H9 (cell line): ENCODE measurements at regions not wholly inside any gene's neighbourhood (a gene's known extent, or its start where the extent isn't known, plus 50 kb on each side); places are given as distances from the start of the nearest gene placed in this dataset.

Experiments used
- DNase-seq: peaks from one replicate; pipeline ENCODE4 v3.0.0-alpha.2; 2017
- H2AFZ ChIP-seq: one replicate; pipeline ENCODE4 v1.6.1; 2013; ENCODE audit warnings: mild to moderate bottlenecking, low read length, control low read depth, moderate library complexity
- H2AK5ac ChIP-seq: 2 replicates; pipeline ENCODE4 v1.6.1; 2013; ENCODE audit warnings: low read length, control low read depth, mixed read lengths; ENCODE audit not compliant: insufficient read length
- H2BK120ac ChIP-seq: one replicate; pipeline ENCODE4 v1.6.1; 2013; ENCODE audit warnings: low read depth, mild to moderate bottlenecking, low read length, control low read depth, inconsistent platforms; ENCODE audit not compliant: poor library complexity, severe bottlenecking
- H2BK12ac ChIP-seq: 2 replicates; pipeline ENCODE4 v1.6.1; 2013; ENCODE audit warnings: low read length, control low read depth, mixed read lengths, low read depth; ENCODE audit not compliant: insufficient read length
- H2BK15ac ChIP-seq: 2 replicates; pipeline ENCODE4 v1.6.1; 2013; ENCODE audit warnings: low read depth, low read length, control low read depth
- H2BK20ac ChIP-seq: one replicate; pipeline ENCODE4 v1.6.1; 2013; ENCODE audit warnings: low read depth, mild to moderate bottlenecking, low read length, control low read depth, inconsistent platforms; ENCODE audit not compliant: poor library complexity, severe bottlenecking
- H2BK5ac ChIP-seq: 2 replicates; pipeline ENCODE4 v1.6.1; 2013; ENCODE audit warnings: low read length, control low read depth, mixed read lengths; ENCODE audit not compliant: insufficient read length
- H3K14ac ChIP-seq: 2 replicates; pipeline ENCODE4 v1.6.1; 2013; ENCODE audit warnings: low read length, control low read depth; ENCODE audit not compliant: insufficient read depth
- H3K18ac ChIP-seq: 2 replicates; pipeline ENCODE4 v1.6.1; 2013; ENCODE audit warnings: low read depth, mild to moderate bottlenecking, mixed read lengths, low read length, control low read depth; ENCODE audit not compliant: insufficient read length
- H3K23ac ChIP-seq: 2 replicates; pipeline ENCODE4 v1.6.1; 2013; ENCODE audit warnings: low read length, control low read depth, mixed read lengths, low read depth; ENCODE audit not compliant: insufficient read length
- H3K23me2 ChIP-seq: 2 replicates; pipeline ENCODE4 v1.6.1; 2013; ENCODE audit warnings: low read depth, mild to moderate bottlenecking, mixed read lengths, low read length, control low read depth; ENCODE audit not compliant: insufficient read length, poor library complexity, severe bottlenecking
- H3K27ac ChIP-seq: 2 replicates; pipeline ENCODE4 v1.5.1; 2013; ENCODE audit warnings: low read length, control low read depth, mixed read lengths, low read depth; ENCODE audit not compliant: insufficient read length
- H3K27me3 ChIP-seq: 2 replicates; pipeline ENCODE4 v1.6.1; 2013; ENCODE audit warnings: low read length, control low read depth, inconsistent platforms; ENCODE audit not compliant: insufficient read depth
- H3K4ac ChIP-seq: 2 replicates; pipeline ENCODE4 v1.6.1; 2013; ENCODE audit warnings: low read depth, mild to moderate bottlenecking, control low read depth, inconsistent platforms, low read length, moderate library complexity
- H3K4me1 ChIP-seq: 2 replicates; pipeline ENCODE4 v1.6.1; 2013; ENCODE audit warnings: low read length, control low read depth, inconsistent platforms; ENCODE audit not compliant: insufficient read depth
- H3K4me2 ChIP-seq: 2 replicates; pipeline ENCODE4 v1.6.1; 2013; ENCODE audit warnings: low read length, control low read depth, mixed read lengths; ENCODE audit not compliant: insufficient read length, insufficient read depth
- H3K56ac ChIP-seq: 2 replicates; pipeline ENCODE4 v1.6.1; 2013; ENCODE audit warnings: low read depth, mild to moderate bottlenecking, mixed read lengths, low read length, control low read depth; ENCODE audit not compliant: insufficient read length
- H3K79me1 ChIP-seq: 2 replicates; pipeline ENCODE4 v1.6.1; 2013; ENCODE audit warnings: low read depth, mild to moderate bottlenecking, moderate library complexity, low read length, control low read depth, inconsistent platforms; ENCODE audit not compliant: insufficient read depth, poor library complexity, severe bottlenecking
- H3K79me2 ChIP-seq: 2 replicates; pipeline ENCODE4 v1.6.1; 2013; ENCODE audit warnings: low read length, control low read depth, inconsistent platforms; ENCODE audit not compliant: insufficient read depth
- H3K9ac ChIP-seq: 2 replicates; pipeline ENCODE4 v1.6.1; 2013; ENCODE audit warnings: low read length, control low read depth, mixed read lengths; ENCODE audit not compliant: insufficient read length; ENCODE audit errors: extremely low read depth
- H3K9me3 ChIP-seq: one replicate; pipeline ENCODE4 v1.6.1; 2013; ENCODE audit warnings: low read depth, low read length, inconsistent platforms; ENCODE audit not compliant: control insufficient read depth
- H3T11ph ChIP-seq: one replicate; pipeline ENCODE4 v1.6.1; 2013; ENCODE audit warnings: mild to moderate bottlenecking, low read length, control low read depth, inconsistent platforms
- H4K20me1 ChIP-seq: one replicate; pipeline ENCODE4 v1.6.1; 2013; ENCODE audit not compliant: control insufficient read depth, insufficient read length, insufficient read depth
- H4K5ac ChIP-seq: 2 replicates; pipeline ENCODE4 v1.6.1; 2013; ENCODE audit warnings: low read depth, mild to moderate bottlenecking, mixed read lengths, low read length, control low read depth; ENCODE audit not compliant: insufficient read length
- H4K8ac ChIP-seq: replicated peaks from 2 replicates; pipeline ENCODE4 v1.6.1; 2013; ENCODE audit warnings: low read length, control low read depth, mixed read lengths, low read depth; ENCODE audit not compliant: insufficient read length
- H4K91ac ChIP-seq: 2 replicates; pipeline ENCODE4 v1.6.1; 2013; ENCODE audit warnings: low read depth, mild to moderate bottlenecking, moderate library complexity, mixed read lengths, low read length, control low read depth; ENCODE audit not compliant: insufficient read length
- H3K27ac Mint-ChIP-seq, 3 experiments: 2 replicates in 2 of 3; 3 replicates in 1 of 3; pipeline ENCODE4 v1.8.0; 2020 to 2021; ENCODE audit warnings: mixed read lengths in 3 of 3, mild to moderate bottlenecking in 1 of 3, moderate library complexity in 1 of 3
- H3K27me3 Mint-ChIP-seq: 2 replicates; pipeline ENCODE4 v1.8.0; 2021; ENCODE audit warnings: low read depth, mild to moderate bottlenecking, moderate library complexity, mixed read lengths
- H3K36me3 Mint-ChIP-seq, 3 experiments: 2 replicates in 2 of 3; 3 replicates in 1 of 3; pipeline ENCODE4 v1.8.0; 2020 to 2021; ENCODE audit warnings: low read depth in 3 of 3, mixed read lengths in 3 of 3; ENCODE audit not compliant: insufficient read depth in 1 of 3
- H3K4me1 Mint-ChIP-seq, 2 experiments: 2 replicates each; pipeline ENCODE4 v1.8.0; 2020; ENCODE audit warnings: mixed read lengths in 2 of 2
- H3K4me3 Mint-ChIP-seq, 2 experiments: 2 replicates in 1 of 2; 3 replicates in 1 of 2; pipeline ENCODE4 v1.8.0; 2020 to 2021; ENCODE audit warnings: mild to moderate bottlenecking in 2 of 2, mixed read lengths in 2 of 2, moderate library complexity in 1 of 2
- H3K9me3 Mint-ChIP-seq, 2 experiments: 2 replicates in 1 of 2; 3 replicates in 1 of 2; pipeline ENCODE4 v1.8.0; 2020; ENCODE audit warnings: mild to moderate bottlenecking in 2 of 2, mixed read lengths in 2 of 2, moderate library complexity in 1 of 2
- CTCF ChIP-seq: fragments of 200-600 bp; sonication (generic); conservative IDR thresholded peaks from 3 replicates; pipeline ENCODE4 v1.8.0; 2021; ENCODE audit warnings: antibody characterized with exemption, mild to moderate bottlenecking
- WGBS: extraction: QIAGEN DNeasy Blood & Tissue Kit; methylation state at CpG from one replicate; pipeline ENCODE4 v1.1.7; 2013; ENCODE audit warnings: missing lambda C conversion rate, low lambda C conversion rate, mixed read lengths; ENCODE audit not compliant: insufficient read length; ENCODE audit errors: extremely low coverage; 5-methylcytosine and 5-hydroxymethylcytosine counted together

GRCh38 chr2:22301228-22301627 is 1083.8 kb upstream of the KLHL29 start:
- H3K23me2 ChIP-seq: no peaks in the 10 kb centered on the region
- H3K4me1 Mint-ChIP-seq: no peaks in the 10 kb centered on the region
- peaks cover 10 to 15% (median 10%) of the 10 kb centered on the region in 3 experiments for H3K36me3 Mint-ChIP-seq
- no peak overlapping the region for H3K23ac ChIP-seq
- no peaks in the 10 kb centered on the region; the same call in 1 of the 2 replicates for H3K79me2 ChIP-seq
- no peak overlapping the region for H2BK5ac ChIP-seq
- no peak overlapping the region for H3K27ac ChIP-seq
- H3K4me1 ChIP-seq: no peaks in the 10 kb centered on the region
- no peak overlapping the region for H2BK20ac ChIP-seq
- DNase-seq: no peak
- H2AK5ac ChIP-seq: no peak overlapping the region
- H3K4me2 ChIP-seq: no peak overlapping the region
- H3K9ac ChIP-seq: no peak overlapping the region
- no peak overlapping the region for H3K14ac ChIP-seq
- H3K27ac Mint-ChIP-seq: no peak overlapping the region
- no peak overlapping the region for H2AFZ ChIP-seq
- H3K18ac ChIP-seq: no peak overlapping the region
- no peaks in the 10 kb centered on the region for H3K79me1 ChIP-seq
- no peaks in the 10 kb centered on the region for H4K20me1 ChIP-seq
- H3K27me3 ChIP-seq: no peaks in the 10 kb centered on the region
- H3K9me3 ChIP-seq: no peaks in the 10 kb centered on the region
- no peaks in the 10 kb centered on the region for H3K27me3 Mint-ChIP-seq
- H3K9me3 Mint-ChIP-seq: peaks cover 15 to 17% of the 10 kb centered on the region in 2 experiments
- no peak for TF ChIP-seq CTCF
- H3K56ac ChIP-seq: no peak overlapping the region
- H3K4me3 Mint-ChIP-seq: no peak overlapping the region
- H2BK15ac ChIP-seq: no peak overlapping the region
- H4K8ac ChIP-seq: no peak overlapping the region
- no CpG with 5 or more reads among the region's 6 CpGs for WGBS
- no peak overlapping the region for H3K4ac ChIP-seq
- no peak overlapping the region for H4K5ac ChIP-seq
- H3T11ph ChIP-seq: no peak overlapping the region
- no peak overlapping the region for H4K91ac ChIP-seq
- no peak overlapping the region for H2BK120ac ChIP-seq
- H2BK12ac ChIP-seq: no peak overlapping the region
